Astrocyte (in vitro differentiated cells and primary cell): ENCODE measurements at regions not wholly inside any gene's neighbourhood (a gene's known extent, or its start where the extent isn't known, plus 50 kb on each side); places are given as distances from the start of the nearest gene placed in this dataset.

ENCODE experiments used
- DNase-seq: peaks from one replicate; pipeline ENCODE4 v3.0.0-alpha.2; 2010; ENCODE audit warnings: low read depth
- FAIRE-seq: peaks from 2 replicates; lab custom pipeline; 2011; peaks lifted over from hg19 to GRCh38; lab: Jason Lieb, UNC
- H2AFZ ChIP-seq: 2 replicates; pipeline ENCODE4 v1.6.0; 2012; ENCODE audit warnings: low read depth, low read length, inconsistent platforms
- H3K27ac ChIP-seq: 2 replicates; pipeline ENCODE4 v1.5.1; 2011; ENCODE audit warnings: low read depth, low read length, inconsistent platforms
- H3K27me3 ChIP-seq: 2 replicates; pipeline ENCODE4 v1.6.0; 2011; ENCODE audit warnings: low read length, inconsistent platforms; ENCODE audit not compliant: insufficient read depth
- H3K36me3 ChIP-seq: 2 replicates; pipeline ENCODE4 v1.5.1; 2011; ENCODE audit warnings: low read length, inconsistent platforms; ENCODE audit not compliant: insufficient read depth
- H3K4me1 ChIP-seq: 2 replicates; pipeline ENCODE4 v1.5.1; 2011; ENCODE audit warnings: low read length, inconsistent platforms; ENCODE audit not compliant: insufficient read depth
- H3K4me2 ChIP-seq: 2 replicates; pipeline ENCODE4 v1.6.0; 2012; ENCODE audit warnings: low read length, inconsistent platforms
- H3K4me3 ChIP-seq: 2 replicates; pipeline ENCODE4 v1.5.1; 2011; ENCODE audit warnings: low read depth, mild to moderate bottlenecking, low read length, inconsistent platforms; ENCODE audit not compliant: insufficient read depth
- H3K79me2 ChIP-seq: 2 replicates; pipeline ENCODE4 v1.6.0; 2012; ENCODE audit warnings: mild to moderate bottlenecking, low read length, inconsistent platforms; ENCODE audit not compliant: insufficient read depth
- H3K9ac ChIP-seq: 2 replicates; pipeline ENCODE4 v1.6.0; 2012; ENCODE audit warnings: mild to moderate bottlenecking, low read length, inconsistent platforms
- H3K9me3 ChIP-seq: 2 replicates; pipeline ENCODE4 v1.5.1; 2012; ENCODE audit warnings: low read depth, mild to moderate bottlenecking, low read length, inconsistent platforms; ENCODE audit not compliant: insufficient read depth
- H4K20me1 ChIP-seq: 2 replicates; pipeline ENCODE4 v1.6.0; 2012; ENCODE audit warnings: low read length, inconsistent platforms; ENCODE audit not compliant: insufficient read depth
- H3K27ac Mint-ChIP-seq: one replicate; pipeline ENCODE4 v1.8.0; 2021; ENCODE audit warnings: mild to moderate bottlenecking, mixed read lengths; ENCODE audit not compliant: unreplicated experiment
- H3K27me3 Mint-ChIP-seq: one replicate; pipeline ENCODE4 v1.8.0; 2021; ENCODE audit warnings: low read depth, mixed read lengths; ENCODE audit not compliant: unreplicated experiment
- H3K36me3 Mint-ChIP-seq: one replicate; pipeline ENCODE4 v1.8.0; 2021; ENCODE audit warnings: low read depth, mixed read lengths; ENCODE audit not compliant: unreplicated experiment
- H3K4me1 Mint-ChIP-seq: one replicate; pipeline ENCODE4 v1.8.0; 2021; ENCODE audit warnings: low read depth, mixed read lengths; ENCODE audit not compliant: unreplicated experiment
- H3K4me3 Mint-ChIP-seq: one replicate; pipeline ENCODE4 v1.8.0; 2021; ENCODE audit warnings: mild to moderate bottlenecking, moderate library complexity, mixed read lengths; ENCODE audit not compliant: unreplicated experiment
- H3K9me3 Mint-ChIP-seq: one replicate; pipeline ENCODE4 v1.8.0; 2021; ENCODE audit warnings: mild to moderate bottlenecking, mixed read lengths; ENCODE audit not compliant: unreplicated experiment
- CTCF ChIP-seq: IDR thresholded peaks from 2 replicates; pipeline ENCODE4 v1.5.1; 2011; ENCODE audit warnings: low read depth, mild to moderate bottlenecking, inconsistent platforms, low read length, moderate library complexity; ENCODE audit not compliant: insufficient read depth
- EZH2 ChIP-seq: IDR thresholded peaks from 2 replicates; pipeline ENCODE4 v1.6.1; 2012; ENCODE audit warnings: mild to moderate bottlenecking, low read length, inconsistent platforms; ENCODE audit not compliant: insufficient read depth

GRCh38 chr2:234828382-234829073 lies 123.3 kb upstream of the SH3BP4 start:
- no peak for TF ChIP-seq EZH2
- TF ChIP-seq CTCF: no peak
- H3K9ac ChIP-seq: no peak overlapping the region
- peaks cover 23% of the 10 kb centered on the region for H3K4me1 Mint-ChIP-seq
- no peak overlapping the region for H3K27ac ChIP-seq
- no peak overlapping the region for H3K4me3 ChIP-seq
- H2AFZ ChIP-seq: no peak overlapping the region
- no peaks in the 10 kb centered on the region for H3K79me2 ChIP-seq
- peaks cover 13% of the 10 kb centered on the region for H3K4me1 ChIP-seq
- no peaks in the 10 kb centered on the region for H3K9me3 Mint-ChIP-seq
- no peaks in the 10 kb centered on the region for H3K27me3 ChIP-seq
- FAIRE-seq (no peak), DNase-seq (peak; percentile 76)
- H4K20me1 ChIP-seq: no peaks in the 10 kb centered on the region
- H3K36me3 ChIP-seq: no peaks in the 10 kb centered on the region
- H3K4me3 Mint-ChIP-seq: no peak overlapping the region
- no peaks in the 10 kb centered on the region for H3K36me3 Mint-ChIP-seq
- no peaks in the 10 kb centered on the region for H3K9me3 ChIP-seq
- no peak overlapping the region for H3K4me2 ChIP-seq
- H3K27me3 Mint-ChIP-seq: no peaks in the 10 kb centered on the region
- no peak overlapping the region for H3K27ac Mint-ChIP-seq

GRCh38 chr2:234827096-234827860 lies 124.5 kb upstream of the SH3BP4 start:
- no peak overlapping the region for H2AFZ ChIP-seq
- Mint-ChIP-seq H3K36me3 (no peaks in the 10 kb centered on the region), H3K27ac (no peak overlapping the region), H3K27me3 (no peaks in the 10 kb centered on the region), H3K4me3 (no peak overlapping the region), H3K4me1 (peaks cover 23% of the 10 kb centered on the region), H3K9me3 (no peaks in the 10 kb centered on the region)
- H3K9me3 ChIP-seq: no peaks in the 10 kb centered on the region
- DNase-seq (no peak), FAIRE-seq (no peak)
- H3K27ac ChIP-seq: no peak overlapping the region
- H3K36me3 ChIP-seq: no peaks in the 10 kb centered on the region
- no peak overlapping the region for H3K4me3 ChIP-seq
- H3K79me2 ChIP-seq: no peaks in the 10 kb centered on the region
- no peaks in the 10 kb centered on the region for H3K27me3 ChIP-seq
- peaks cover 20% of the 10 kb centered on the region for H3K4me1 ChIP-seq
- no peak overlapping the region for H3K4me2 ChIP-seq
- no peaks in the 10 kb centered on the region for H4K20me1 ChIP-seq
- no peak overlapping the region for H3K9ac ChIP-seq
- no peak for TF ChIP-seq CTCF
- TF ChIP-seq EZH2: no peak

- Histone ChIP-seq H3K4me1 (peaks cover 20% of the 10 kb centered on the region), H3K9me3 (no peaks in the 10 kb centered on the region), H3K27ac (no peak overlapping the region), H3K79me2 (no peaks in the 10 kb centered on the region), H2AFZ (no peak overlapping the region), H3K4me2 (no peak overlapping the region), H4K20me1 (no peaks in the 10 kb centered on the region), H3K27me3 (no peaks in the 10 kb centered on the region), H3K9ac (no peak overlapping the region), H3K36me3 (no peaks in the 10 kb centered on the region), H3K4me3 (no peak overlapping the region)
- H3K4me3 Mint-ChIP-seq: no peak overlapping the region
- H3K9me3 Mint-ChIP-seq: no peaks in the 10 kb centered on the region
- no peaks in the 10 kb centered on the region for H3K27me3 Mint-ChIP-seq
- H3K36me3 Mint-ChIP-seq: no peaks in the 10 kb centered on the region
- FAIRE-seq: no peak
- TF ChIP-seq CTCF (no peak), EZH2 (no peak)
- peaks cover 23% of the 10 kb centered on the region for H3K4me1 Mint-ChIP-seq
- H3K27ac Mint-ChIP-seq: no peak overlapping the region
- no peak for DNase-seq
Observed at GRCh38 chr2:234826681-234827080, 125.1 kb upstream of the SH3BP4 start.
